GM18498 (cell line): ENCODE measurements at regions not wholly inside any gene's neighbourhood (a gene's known extent, or its start where the extent isn't known, plus 50 kb on each side); places are given as distances from the start of the nearest gene placed in this dataset.
"Not testable (repeated sequence)": the region's sequence is repeated elsewhere in the genome, so short reads cannot be mapped to it uniquely, and the experiment has no call there.

ENCODE experiments used
- ATAC-seq: cut with Tn5 transposase; IDR thresholded peaks from one replicate; pipeline ENCODE4 v1.9.1; 2021; ENCODE audit warnings: mild to moderate bottlenecking, moderate library complexity; ENCODE audit not compliant: unreplicated experiment

DNA sequence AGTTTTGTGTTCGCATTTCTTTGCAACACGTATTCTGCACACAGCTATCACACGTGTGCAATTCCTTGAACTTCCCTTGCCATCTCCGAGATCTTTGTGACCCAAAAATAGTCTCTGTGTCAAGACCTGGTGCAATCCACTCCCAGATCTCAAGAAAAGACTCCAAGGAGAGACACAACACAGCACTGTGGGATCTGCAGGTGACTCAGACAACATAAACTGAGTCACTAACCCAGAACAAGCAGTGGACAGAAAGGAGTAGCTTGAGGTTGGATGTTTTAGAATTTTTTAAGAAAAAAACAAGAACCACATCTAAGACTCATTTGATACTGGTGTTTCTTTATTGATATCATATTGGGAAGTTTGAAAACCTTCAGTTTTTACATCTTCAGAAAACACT, 396.9 kb downstream of the AGTPBP1 start:
- no peak for ATAC-seq

DNA sequence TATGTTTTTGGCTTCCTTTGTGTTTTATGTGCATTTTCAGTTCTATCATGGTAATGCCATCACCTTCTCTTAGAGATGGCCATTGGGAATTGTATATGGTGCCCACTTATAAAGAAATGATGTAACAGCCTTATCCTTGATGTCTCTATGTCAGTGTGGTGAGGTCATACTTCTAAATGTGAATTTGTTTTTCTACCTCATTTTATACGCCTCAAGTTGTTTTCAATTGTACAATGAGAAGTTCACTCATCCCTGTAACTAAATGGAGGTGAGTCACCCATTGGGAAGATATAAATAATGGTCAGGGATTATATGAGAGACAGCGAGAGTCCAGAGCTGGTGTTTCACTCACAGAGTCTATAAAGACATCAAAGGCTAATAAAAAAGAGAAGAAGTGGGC, 402.4 kb downstream of the AGTPBP1 start:
- ATAC-seq: no peak

- ATAC-seq: no peak
Measured at GRCh38 chr9:85334228-85334627, 407.5 kb downstream of the AGTPBP1 start.

GRCh38 chr9:85332487-85332886, 409.3 kb downstream of the AGTPBP1 start:
- ATAC-seq: no peak

GRCh38 chr9:85331626-85332025, 410.1 kb downstream of the AGTPBP1 start:
- ATAC-seq: no peak

DNA sequence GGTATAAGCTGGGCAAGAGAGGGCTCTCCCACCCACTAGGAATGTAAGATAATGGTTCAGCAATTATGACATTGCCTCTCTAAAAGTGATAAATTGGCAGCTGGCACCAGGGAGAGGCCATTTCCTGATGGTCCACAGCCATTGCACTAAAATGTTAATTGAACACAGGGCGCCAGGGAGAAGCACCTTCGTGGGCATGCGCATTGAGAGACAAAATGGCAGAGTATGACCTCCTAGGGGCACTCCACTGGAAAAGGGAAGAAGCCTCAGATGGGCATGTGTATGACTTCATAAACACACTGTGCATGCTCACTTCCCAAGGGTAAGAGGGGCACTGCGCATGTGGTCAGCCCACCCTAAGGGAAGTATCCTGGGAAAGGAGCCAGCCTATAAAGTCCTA, 419.2 kb downstream of the AGTPBP1 start:
- ATAC-seq: no peak

DNA sequence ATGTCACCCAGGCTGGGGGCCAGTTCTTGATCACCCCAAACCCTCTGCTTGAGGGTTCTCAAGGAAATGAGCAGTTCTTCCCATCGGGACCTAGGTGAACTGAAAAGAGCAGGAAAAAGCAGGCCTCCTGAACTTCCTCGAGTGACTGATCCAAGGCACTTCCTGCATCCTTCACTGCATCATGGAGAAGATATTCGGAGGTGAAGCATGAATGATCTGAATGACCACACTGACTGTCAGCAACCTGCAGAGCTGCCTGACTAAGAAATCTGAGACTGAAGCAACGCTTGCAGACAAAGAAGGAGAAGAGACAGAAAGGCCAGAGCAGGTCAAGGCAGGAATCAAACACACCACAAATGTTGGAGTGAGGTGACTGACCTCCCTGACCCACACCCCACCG, 420.2 kb downstream of the AGTPBP1 start:
- no peak for ATAC-seq

- no peak for ATAC-seq
Measured at GRCh38 chr9:85319936-85320656, 421.7 kb downstream of the AGTPBP1 start.

GRCh38 chr9:85315535-85315934, 426.2 kb downstream of the AGTPBP1 start:
- ATAC-seq: not testable (repeated sequence)

DNA sequence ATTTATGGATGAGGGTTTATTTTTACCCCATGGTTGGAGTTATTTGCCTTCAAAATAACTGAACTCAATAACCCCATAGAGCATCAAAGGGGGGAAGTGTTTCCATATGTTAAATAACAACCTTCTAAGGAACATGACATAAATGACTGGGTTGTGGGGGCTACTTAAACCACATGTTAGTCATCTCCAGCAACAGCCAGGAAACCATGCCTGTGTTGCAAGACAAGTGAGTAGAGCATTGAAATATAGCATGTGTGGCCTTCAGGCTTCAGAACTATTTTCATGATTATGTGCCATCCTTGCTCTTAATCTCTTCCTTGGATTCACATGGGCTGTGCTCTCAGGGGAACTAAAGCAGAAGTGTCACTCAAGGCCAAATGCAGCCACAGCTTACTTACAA, 431.2 kb downstream of the AGTPBP1 start:
- no peak for ATAC-seq

DNA sequence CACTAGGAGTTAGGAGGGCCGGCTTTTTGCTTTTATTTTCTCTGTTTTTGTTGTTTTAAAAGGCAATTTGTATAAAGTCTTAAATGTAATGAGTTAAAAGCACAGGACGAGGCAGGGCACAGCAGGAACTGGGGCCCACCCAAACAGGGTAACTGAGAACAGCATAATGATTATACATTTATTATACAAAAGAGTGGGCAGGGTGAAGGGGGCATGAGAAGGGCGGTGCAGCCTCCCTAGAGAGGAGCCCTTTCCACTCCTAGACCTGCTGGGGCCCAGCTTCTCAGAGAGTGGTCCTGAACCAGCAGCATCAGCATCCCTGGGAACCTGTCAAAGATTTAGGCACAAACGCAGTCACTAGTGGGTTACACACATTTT, 438.0 kb downstream of the AGTPBP1 start:
- no peak for ATAC-seq

GRCh38 chr9:85302938-85303756, 438.6 kb downstream of the AGTPBP1 start:
- ATAC-seq: no peak

- no peak for ATAC-seq
Measured at GRCh38 chr9:85298499-85298898, 443.3 kb downstream of the AGTPBP1 start.

DNA sequence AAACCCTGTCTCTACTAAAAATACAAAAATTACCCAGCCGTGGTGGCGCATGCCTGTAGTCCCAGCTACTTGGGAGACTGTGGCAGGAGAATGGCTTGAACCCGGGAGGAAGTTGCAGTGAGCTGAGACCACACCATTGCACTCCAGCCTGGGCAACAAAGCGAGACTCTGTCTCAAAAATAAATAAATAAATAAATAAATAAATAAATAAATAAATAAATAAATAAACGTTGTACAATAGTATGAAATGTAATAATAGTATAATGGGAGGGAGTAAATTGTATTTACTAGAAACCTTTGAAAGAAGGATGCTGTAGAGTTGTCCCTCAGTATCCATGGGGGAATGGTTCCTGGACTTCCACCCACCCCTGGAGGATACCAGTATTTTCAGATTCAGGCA, 446.5 kb downstream of the AGTPBP1 start:
- ATAC-seq: not testable (repeated sequence)

GRCh38 chr9:85292261-85292660, 449.5 kb downstream of the AGTPBP1 start:
- ATAC-seq: no peak

- ATAC-seq: no peak
Measured at GRCh38 chr9:85291266-85291665, 450.5 kb downstream of the AGTPBP1 start.

DNA sequence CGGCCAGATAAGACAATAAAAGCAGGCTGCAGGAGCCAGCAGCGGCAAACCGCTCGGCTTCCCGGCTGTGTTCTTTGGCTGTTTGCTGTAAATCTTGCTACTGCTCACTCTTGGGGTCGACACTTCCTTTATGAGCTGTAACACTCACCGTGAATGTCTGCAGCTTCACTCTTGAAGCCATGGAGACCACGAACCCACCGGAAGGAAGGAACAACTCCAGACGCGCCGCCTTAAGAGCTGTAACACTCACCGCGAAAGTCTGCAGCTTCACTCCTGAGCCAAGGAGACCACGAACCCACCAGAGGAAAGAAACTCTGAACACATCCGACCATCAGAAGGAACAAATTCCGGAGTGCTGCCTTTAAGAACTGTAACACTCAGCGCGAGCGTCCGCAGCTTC, 451.7 kb downstream of the AGTPBP1 start:
- no peak for ATAC-seq

DNA sequence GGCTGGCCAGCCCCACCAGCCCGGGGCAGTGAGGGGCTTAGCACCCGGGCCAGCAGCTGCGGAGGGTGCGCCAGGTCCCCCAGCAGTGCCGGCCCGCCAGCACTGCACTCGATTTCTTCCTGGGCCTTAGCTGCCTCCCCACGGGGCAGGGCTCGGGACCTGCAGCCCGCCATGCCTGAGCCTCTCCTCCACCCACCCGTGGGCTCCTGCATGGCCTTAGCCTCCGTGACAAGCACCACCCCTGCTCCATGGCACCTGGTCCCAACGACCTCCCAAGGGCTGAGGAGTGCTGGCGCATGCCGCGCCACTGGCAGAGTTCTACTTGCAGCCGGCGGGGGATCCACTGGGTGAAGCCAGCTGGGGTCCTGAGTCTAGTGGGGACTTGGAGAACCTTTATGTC, 452.6 kb downstream of the AGTPBP1 start:
- no peak for ATAC-seq

- no peak for ATAC-seq
Measured at GRCh38 chr9:85283421-85283820, 458.3 kb downstream of the AGTPBP1 start.

GRCh38 chr9:85278769-85279168, 463.0 kb downstream of the AGTPBP1 start:
- no peak for ATAC-seq

DNA sequence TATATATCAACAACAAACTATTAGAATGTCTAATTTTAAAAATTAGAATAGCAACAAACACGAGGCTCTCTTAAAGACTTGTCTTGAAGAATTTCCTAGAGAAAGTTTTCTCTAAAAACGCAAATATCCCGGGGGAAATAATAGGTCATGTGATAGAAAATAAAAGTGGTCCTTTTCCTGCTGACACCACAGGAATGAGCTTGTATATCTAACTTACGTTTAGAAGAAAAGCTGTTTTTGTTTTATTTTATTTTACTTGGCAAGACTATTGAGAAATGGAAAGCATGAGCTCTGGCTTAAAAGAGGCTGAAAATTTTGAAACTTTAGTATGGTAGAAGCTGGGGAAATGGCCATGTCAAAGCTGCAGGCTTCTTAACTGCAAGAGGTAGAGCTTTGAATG, 465.0 kb downstream of the AGTPBP1 start:
- ATAC-seq: no peak

GRCh38 chr9:85269811-85270210, 471.9 kb downstream of the AGTPBP1 start:
- ATAC-seq: no peak
